ENCODE measurements at regions not wholly inside any gene's neighbourhood (a gene's known extent, or its start where the extent isn't known, plus 50 kb on each side); places are given as distances from the start of the nearest gene placed in this dataset.

GRCh38 chr3:184449161-184449515, 69.3 kb downstream of the CHRD start:
- H3K9me3 Mint-ChIP-seq (ENCODE audit: unreplicated experiment) = no peaks in the 10 kb centered on the region
- no peak overlapping the region for H3K27ac Mint-ChIP-seq (ENCODE audit: unreplicated experiment)
- TF ChIP-seq CTCF (IDR thresholded peaks at IDR 0.05) = no peak
- DNase-seq (ENCODE audit: extremely low spot score, unreplicated experiment) = no peak
- H3K4me3 Mint-ChIP-seq (ENCODE audit: unreplicated experiment) = no peak overlapping the region
- no peaks in the 10 kb centered on the region for H3K4me1 Mint-ChIP-seq (ENCODE audit: unreplicated experiment)
- H3K27me3 Mint-ChIP-seq (ENCODE audit: unreplicated experiment) = peaks cover 10% of the 10 kb centered on the region
- no peaks in the 10 kb centered on the region for H3K36me3 Mint-ChIP-seq (ENCODE audit: unreplicated experiment)

- Mint-ChIP-seq H3K36me3 (ENCODE audit: unreplicated experiment) (no peaks in the 10 kb centered on the region), H3K9me3 (ENCODE audit: unreplicated experiment) (no peaks in the 10 kb centered on the region), H3K27ac (ENCODE audit: unreplicated experiment) (no peak overlapping the region), H3K27me3 (ENCODE audit: unreplicated experiment) (peaks cover 6% of the 10 kb centered on the region), H3K4me1 (ENCODE audit: unreplicated experiment) (no peaks in the 10 kb centered on the region), H3K4me3 (ENCODE audit: unreplicated experiment) (no peak overlapping the region)
- no peak for TF ChIP-seq CTCF (IDR thresholded peaks at IDR 0.05)
- DNase-seq (ENCODE audit: extremely low spot score, unreplicated experiment) = no peak
Measured at GRCh38 chr3:184450547-184450946, 70.7 kb downstream of the CHRD start.

GRCh38 chr3:184453296-184453695, 73.4 kb downstream of the CHRD start:
- no peak for TF ChIP-seq CTCF (IDR thresholded peaks at IDR 0.05)
- Mint-ChIP-seq H3K4me1 (ENCODE audit: unreplicated experiment) (no peaks in the 10 kb centered on the region), H3K4me3 (ENCODE audit: unreplicated experiment) (no peak overlapping the region), H3K36me3 (ENCODE audit: unreplicated experiment) (no peaks in the 10 kb centered on the region), H3K9me3 (ENCODE audit: unreplicated experiment) (no peaks in the 10 kb centered on the region), H3K27me3 (ENCODE audit: unreplicated experiment) (no peaks in the 10 kb centered on the region), H3K27ac (ENCODE audit: unreplicated experiment) (no peak overlapping the region)
- no peak for DNase-seq (ENCODE audit: extremely low spot score, unreplicated experiment)

- Mint-ChIP-seq H3K4me1 (ENCODE audit: unreplicated experiment) (peaks cover 1% of the 10 kb centered on the region), H3K27ac (ENCODE audit: unreplicated experiment) (no peak overlapping the region)
- no peak for TF ChIP-seq CTCF (IDR thresholded peaks at IDR 0.05)
Measured at GRCh38 chr3:184455991-184456390, 76.1 kb downstream of the CHRD start.

GRCh38 chr3:184456476-184456875, 76.6 kb downstream of the CHRD start:
- DNase-seq (ENCODE audit: extremely low spot score, unreplicated experiment) = no peak
- Mint-ChIP-seq H3K27me3 (ENCODE audit: unreplicated experiment) (peaks cover 2% of the 10 kb centered on the region), H3K27ac (ENCODE audit: unreplicated experiment) (no peak overlapping the region), H3K36me3 (ENCODE audit: unreplicated experiment) (no peaks in the 10 kb centered on the region), H3K4me1 (ENCODE audit: unreplicated experiment) (peaks cover 1% of the 10 kb centered on the region), H3K9me3 (ENCODE audit: unreplicated experiment) (no peaks in the 10 kb centered on the region), H3K4me3 (ENCODE audit: unreplicated experiment) (no peak overlapping the region)
- no peak for TF ChIP-seq CTCF (IDR thresholded peaks at IDR 0.05)

More at GRCh38 chr3:184455991-184456390, 76.1 kb downstream of the CHRD start:
- no peak for DNase-seq (ENCODE audit: extremely low spot score, unreplicated experiment)
- Mint-ChIP-seq H3K4me3 (ENCODE audit: unreplicated experiment) (no peak overlapping the region), H3K9me3 (ENCODE audit: unreplicated experiment) (no peaks in the 10 kb centered on the region), H3K36me3 (ENCODE audit: unreplicated experiment) (no peaks in the 10 kb centered on the region), H3K27me3 (ENCODE audit: unreplicated experiment) (peaks cover 2% of the 10 kb centered on the region)

Measured in osteocyte (in vitro differentiated cells).